Stimulated activated CD4-positive, alpha-beta T cell treated with anti-CD3 and anti-CD28 coated beads, Interleukin-4, amount 100 ng/mL, for 24 hours (primary cell): ENCODE measurements at regions not wholly inside any gene's neighbourhood (a gene's known extent, or its start where the extent isn't known, plus 50 kb on each side); places are given as distances from the start of the nearest gene placed in this dataset.
"Not testable (repeated sequence)": the region's sequence is repeated elsewhere in the genome, so short reads cannot be mapped to it uniquely, and the experiment has no call there.

Experiments
- DNase-seq: peaks from one replicate; pipeline ENCODE4 v3.0.0-alpha.2; 2020

DNA sequence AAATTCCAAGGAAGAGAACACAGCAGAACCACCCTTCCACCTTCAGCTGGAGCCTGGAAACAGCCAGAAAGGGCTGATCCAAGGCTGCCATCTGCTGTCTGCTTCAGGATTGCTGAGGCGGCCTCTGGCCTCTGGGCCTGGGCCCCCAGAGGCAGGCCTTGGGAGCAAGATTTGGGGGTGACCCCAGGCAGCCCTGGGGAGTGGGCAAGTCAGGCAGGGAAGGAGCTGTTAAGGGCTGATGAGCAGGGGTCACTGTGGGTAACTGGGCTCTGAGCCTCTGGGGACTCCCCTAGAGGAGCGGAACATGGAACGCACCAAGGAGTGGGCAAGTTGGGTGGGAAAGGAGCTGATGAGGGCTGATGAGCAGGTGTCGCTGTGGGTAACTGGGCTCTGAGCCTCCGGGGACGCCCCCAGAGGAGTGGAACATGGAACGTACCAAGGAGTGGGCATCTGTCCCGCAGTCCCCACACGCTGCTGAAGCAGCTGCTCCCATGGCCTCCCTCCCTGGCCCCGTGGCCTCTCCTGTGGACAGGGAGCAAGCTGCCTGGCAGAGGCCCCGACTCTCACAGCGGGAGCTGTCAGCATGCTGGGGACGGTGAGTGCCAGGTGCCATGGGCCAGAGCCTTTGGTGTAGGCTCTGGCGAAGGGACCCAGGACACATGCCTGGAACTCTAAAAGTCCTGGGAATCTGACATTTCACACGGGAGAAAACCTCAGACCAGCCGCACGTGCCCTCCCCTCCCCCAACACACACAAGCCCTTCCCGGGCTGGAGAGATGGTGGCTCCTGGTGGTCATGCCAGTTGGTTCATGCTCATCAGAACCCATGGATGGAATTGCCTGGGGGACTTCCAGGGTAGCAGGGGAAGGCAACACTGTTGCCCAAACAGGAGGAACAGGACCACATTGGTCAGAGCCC lies 148.8 kb downstream of the NPIPB11 start:
- not testable (repeated sequence) for DNase-seq

DNA sequence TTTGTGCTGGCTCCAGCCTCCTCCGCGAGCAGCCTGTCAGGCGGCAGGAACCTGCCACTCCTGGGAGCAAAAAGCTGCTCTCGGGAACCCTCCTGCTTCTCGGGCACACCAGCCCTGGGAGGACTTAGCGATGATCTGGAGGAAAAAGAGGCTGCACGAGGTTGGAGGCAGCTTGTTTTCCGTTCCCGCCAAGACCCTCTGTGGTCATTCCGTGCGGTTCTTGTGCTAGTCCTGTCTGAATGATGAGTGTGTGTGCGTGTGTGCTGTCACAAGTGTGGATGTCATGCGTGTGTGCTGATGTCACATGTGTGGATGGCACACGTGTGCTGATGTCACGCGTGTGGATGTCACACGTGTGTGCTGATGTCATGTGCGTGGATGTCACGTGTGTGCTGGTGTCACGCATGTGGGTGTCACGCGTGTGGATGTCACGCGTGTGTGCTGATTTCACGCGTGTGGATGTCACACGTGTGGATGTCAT lies 150.0 kb downstream of the NPIPB11 start:
- no peak for DNase-seq

DNA sequence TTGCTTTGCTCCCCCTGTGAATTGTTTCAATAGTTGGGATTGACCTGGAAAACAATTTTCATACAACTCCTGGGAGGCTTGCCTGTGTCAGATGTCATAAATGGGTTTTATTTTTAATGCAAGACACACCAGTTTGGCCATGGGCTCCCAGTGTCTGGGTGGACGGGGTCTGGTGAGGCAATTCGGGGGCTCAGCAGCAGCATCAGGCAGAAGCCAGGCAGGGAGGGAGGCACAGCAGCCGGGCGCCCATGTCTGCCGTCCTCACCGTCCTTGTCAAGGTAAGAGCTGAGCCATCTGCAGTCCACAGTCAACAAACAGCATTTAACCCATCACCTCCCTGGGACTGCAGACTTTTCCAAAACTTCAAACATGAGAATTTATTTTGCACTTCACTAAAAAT lies 150.6 kb downstream of the NPIPB11 start:
- DNase-seq, result not testable (repeated sequence)

DNA sequence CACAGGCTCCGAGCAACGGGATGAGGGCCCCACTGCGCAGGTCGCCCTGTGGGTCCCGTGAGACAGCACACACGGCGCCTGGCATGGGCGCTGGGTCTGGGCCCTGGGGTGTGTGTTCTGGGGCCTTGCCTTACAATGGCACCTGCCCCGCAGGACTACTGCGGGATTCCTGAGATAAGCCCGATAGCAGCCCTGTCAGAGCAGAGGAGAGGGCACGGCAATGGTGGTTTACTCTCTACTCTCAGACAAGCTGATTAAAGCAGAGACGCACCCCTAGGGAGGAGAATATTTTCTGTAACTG lies 151.1 kb downstream of the NPIPB11 start:
- not testable (repeated sequence) for DNase-seq

DNA sequence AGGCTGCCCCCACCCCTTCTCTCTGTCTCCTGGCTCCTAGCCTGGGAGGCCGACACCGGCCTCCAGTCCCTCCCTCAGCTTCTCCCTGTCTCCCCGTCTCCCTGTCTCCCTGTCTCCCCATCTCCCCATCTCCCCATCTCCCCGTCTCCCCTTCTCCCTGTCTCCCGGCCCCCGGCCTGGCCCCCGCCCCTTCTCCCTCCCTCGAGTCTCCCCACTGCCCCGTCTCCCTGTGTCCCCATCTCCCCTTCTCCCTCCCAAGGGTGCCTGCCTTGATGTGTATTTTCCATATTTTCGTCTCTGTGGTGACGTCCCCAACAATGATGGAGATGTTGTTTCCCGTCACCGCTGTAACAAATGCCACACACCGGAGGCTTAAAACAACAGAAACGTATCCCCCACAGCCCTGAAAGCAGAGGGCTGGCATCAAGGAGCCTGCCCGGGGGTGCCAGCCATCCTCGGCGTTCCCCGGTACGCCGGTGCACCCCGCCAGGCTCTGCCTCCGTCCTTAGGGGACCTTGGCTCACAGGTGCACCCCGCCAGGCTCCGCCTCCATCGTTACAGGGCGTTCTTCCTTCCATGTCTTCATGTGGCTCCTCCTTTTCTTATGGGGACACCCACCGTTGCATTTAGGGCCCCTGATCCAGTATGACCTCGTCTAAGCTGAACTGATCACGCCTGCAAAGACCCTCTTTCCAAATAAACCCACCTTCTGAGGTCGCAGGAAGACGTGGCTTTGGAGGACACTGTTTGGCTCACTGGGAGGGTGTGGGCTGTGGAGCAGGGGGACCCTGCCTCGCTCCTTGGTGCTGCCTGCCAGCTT lies 151.6 kb downstream of the NPIPB11 start:
- no peak for DNase-seq

DNA sequence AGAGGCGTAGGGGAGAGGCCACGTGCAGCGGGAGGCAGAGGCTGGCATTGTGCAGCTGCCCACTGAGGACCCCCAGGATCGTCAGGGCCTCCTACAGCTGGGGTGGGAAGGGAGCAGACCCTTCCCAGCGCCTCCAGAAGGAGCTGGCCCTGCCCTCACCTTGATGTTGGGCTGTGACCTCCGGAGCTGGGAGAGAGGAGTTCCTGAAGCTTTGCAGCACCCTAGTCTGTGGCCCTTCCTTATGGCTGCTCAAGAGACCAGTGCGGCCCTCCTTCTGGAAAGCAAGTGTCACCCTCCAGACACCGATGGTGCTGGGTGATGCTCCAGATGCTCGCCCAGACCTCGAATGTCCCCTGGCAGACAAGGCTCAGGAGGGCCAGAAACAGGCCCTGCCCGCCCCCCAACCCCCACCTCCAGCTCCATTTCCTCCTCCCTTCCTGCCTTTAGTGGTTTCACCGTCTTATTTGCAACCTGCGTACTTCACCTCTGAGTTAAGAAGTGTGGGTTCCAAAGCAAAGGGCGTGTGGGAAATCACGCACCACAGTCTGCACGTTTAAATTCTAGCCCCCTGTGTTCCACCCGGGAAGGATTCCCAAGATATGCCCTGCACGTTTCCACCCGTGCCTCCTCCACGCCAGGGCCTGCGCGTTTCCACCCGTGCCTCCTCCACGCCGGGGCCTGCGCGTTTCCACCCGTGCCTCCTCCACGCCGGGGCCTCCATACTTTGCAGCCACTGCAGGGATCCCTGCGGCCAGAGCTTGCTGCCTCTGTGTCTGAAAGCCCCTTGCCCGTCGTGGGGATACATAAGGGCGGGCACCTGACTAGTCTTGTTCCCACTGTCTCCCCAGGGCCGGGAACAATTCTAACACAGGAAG lies 152.6 kb downstream of the NPIPB11 start:
- DNase-seq, result not testable (repeated sequence)

DNA sequence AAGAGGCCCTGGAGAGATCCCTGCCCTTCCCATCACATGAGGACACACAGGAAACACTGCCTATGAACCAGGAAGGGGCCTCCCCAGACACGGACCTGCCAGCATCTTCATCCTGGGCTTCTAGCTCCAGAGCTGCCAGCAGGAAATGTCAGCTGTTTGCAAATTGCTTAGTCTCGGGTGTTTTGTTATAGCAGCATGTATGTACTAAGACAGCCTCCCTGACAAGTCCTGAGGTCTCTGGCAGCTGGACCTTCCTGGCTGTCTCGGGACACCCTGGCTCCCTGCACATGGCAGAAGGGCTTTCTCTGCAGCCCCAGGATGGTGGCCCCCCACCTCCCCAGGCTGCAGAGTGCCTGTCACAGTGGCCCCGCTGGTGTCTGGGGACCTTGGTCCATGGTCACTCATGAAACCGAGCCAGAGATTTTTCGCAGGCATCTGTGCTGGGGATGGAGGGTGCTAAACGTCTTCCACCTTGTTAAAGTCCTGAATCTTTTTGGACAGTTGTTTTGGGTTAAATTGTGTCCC lies 153.4 kb downstream of the NPIPB11 start:
- not testable (repeated sequence) for DNase-seq

DNA sequence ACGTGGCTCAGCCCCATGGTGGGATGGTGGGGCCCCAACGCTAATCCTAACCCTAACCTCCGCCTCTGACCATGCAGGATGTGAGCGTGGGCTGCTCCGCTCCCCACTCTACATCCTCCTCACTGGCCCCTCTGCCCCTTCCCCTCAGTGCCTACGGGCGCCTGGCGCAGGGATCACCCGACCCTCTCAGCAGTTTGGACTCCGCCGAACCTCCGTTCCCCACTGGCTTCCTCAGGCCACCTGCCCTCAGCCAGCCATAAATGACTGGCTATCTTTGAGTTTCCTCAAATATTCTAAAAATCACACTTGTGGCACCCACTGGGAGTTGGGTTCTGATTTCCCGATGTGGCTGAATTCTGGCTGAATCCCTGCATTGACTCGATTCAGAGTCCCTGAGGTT lies 154.2 kb downstream of the NPIPB11 start:
- DNase-seq, result not testable (repeated sequence)

DNA sequence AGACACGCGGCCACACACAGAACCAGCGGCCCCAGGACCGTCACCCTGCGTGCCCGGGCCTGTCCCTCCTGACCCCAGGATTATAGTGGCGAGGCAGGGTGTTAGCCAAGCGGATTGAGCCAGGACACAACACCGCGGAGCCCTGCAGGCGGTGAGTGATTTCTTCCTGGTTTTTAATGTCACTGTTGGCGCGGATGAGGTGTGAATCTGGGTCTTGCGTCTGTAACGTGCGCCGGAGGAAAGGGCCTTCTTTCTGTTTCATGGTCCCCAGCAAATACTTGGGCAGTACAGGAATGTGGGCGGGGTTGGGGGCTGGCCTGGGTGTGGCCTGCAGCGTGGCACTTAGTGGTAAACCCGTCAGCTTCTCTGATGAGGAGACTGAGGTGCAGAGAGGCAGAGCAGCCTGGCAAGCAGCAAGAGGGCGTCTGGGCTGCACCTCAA lies 154.9 kb downstream of the NPIPB11 start:
- not testable (repeated sequence) for DNase-seq

DNA sequence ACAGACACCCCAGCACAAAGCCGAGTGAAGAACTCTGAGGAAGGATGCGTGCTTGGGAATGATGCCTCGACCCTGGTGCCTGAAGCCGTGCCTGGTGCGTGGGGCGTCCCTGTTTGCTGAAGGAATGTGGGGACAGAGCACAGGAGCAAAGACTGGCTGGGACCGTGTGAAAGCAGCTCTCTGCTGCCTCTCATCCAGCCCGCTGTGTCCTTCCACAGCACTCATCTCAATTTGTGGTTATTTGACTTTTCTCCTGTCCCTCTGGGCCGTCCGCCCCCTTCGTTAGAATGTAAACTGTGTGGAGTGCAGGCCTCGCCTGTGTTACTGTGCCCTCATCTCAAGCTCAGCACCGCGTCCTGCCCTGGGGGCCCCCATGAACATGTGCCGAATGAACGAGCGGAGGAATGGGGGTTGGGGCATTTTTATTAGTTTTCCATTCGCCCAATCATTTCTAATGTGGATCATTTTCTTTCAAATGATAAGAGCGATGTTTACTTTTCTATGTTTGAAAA lies 155.5 kb downstream of the NPIPB11 start:
- DNase-seq, result not testable (repeated sequence)

DNA sequence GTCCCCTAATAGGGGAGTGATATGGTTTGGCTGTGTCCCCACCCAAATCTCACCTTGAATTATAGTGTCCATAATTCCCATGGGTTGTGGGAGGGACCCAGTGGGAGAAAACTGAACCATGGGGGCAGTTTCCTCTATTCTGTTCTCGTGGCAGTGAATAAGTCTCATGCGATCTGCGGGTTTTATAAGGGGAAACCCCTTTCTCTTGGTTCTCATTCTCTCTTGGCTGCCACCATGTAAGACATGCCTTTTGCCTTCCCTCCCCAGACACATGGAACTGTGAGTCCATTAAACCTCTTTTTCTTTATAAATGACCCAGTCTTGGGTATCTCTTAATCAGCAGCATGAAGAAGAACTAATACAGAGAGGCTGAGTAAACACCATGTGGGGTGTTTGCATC lies 156.0 kb downstream of the NPIPB11 start:
- DNase-seq, result not testable (repeated sequence)

DNA sequence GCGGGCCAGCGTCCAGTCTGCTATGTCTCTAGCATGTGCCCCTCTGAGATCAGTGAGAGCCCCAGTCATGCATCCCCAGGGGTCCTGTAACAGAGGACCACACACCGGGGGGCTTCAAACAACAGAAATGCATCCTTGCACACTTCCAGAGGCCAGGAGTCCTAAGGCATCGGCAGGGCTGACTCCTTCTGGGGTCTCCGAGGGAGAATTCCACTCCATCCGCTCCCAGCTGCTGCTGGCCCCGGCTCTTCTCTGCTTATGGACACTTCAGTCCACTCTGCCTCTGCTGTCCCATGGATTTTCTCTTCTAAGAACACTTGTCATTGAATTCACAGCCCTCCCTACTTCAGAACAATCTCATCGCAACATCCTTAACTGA lies 157.6 kb downstream of the NPIPB11 start:
- DNase-seq, result not testable (repeated sequence)

DNA sequence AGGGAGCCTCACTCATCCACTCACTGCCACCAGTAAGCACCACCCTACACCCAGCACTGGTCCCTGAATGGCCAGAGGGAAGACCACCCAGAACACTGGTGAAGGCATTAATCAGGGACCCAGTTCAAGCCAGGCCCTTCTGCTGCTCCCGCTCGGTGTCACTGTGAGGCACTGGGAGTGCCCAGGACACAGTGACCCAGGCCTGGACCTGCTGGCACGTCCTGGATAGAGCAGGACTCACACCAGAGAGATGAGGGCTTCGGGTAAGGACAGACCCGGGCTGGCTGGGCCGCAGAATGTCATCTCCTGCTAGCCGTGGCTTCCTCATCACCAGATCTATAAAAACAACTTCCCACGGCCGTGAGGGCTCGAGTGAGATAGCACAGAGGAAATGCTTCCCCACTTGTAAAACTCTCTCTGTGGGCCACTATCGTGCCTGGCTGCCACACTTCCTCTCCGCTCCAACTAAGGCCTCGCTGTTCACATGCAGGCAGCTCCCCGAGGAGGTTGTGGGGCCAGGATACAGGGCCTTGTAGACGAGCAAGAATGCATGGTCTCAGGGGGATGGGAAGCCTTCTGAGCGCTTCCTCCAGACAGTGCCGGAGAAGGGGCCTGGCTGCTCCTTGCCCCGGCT lies 158.1 kb downstream of the NPIPB11 start:
- DNase-seq, result not testable (repeated sequence)

DNA sequence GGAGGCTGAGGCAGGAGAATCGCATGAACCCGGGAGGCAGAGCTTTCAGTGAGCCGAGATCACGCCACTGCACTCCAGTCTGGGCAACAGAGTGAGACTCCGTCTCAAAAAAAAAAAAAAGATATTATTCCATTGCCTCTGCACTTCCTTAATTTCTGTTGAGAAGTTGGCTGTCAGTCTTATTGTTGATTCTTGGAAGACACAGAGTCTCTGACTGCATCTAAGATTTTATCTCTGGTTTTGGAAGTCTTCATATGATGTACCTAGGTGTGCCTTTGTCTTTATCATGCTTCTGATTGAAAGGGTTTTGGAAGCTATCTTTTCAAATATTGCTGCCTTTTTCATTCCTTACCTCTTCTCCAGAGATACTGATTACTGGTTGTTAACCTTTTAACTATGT lies 160.4 kb downstream of the NPIPB11 start:
- DNase-seq, result not testable (repeated sequence)

DNA sequence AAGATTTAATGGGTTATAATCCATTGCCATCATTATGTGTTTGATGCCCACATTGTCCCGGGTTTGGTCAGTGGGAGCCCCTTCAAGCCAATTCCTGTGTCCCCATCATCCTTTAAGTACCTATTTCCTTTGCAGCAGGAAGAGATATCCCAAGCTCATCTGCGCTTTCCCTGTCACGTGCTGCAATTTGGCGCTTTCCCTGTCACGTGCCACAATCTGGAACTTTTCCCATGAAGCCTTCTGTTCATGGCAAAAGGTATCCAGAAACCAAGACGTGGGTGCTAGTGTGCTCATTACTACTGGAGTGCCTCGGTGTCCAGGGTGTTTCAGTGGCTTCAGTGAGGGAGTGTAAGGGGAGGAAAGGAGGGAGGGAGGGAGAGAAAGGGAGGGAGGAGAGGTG lies 168.5 kb downstream of the NPIPB11 start:
- DNase-seq, result no peak

DNA sequence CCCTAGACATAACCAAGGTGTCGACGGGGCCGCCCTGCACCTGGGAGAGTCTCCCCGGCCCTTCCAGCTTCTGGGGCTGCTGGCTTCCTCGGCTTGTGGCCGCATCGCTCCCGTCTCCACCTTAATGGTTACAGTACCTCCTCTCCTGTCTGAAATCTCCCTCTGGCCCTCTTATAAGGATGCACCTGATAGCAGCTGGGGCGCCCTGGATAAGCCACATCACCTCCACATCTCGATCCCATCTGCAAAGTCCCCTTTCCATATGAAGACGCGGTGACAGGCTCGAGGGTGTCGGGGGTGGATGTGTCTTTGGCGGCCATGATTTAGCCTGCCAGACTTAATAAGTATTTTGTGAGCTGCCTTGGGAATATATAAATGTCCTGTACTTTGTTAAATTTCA lies 169.0 kb downstream of the NPIPB11 start:
- DNase-seq, result not testable (repeated sequence)

DNA sequence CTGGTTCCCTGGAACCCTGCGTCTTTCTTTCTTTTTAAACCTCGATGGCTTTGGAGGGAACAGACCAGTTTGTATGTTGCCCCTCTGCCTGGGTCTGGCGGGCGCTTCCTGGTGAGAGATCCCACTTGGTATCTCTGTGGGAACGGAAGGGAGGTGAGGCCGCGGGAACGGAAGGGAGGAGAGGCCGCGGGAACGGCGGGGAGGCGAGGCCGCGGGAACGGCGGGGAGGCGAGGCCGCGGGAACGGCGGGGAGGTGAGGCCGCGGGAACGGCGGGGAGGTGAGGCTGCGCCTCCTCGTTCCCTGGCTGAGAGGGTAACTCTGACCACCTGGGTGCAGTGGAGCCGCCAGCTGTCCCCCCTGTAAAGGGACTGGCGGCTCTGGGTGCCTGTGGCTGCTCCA lies 169.5 kb downstream of the NPIPB11 start:
- DNase-seq, result not testable (repeated sequence)

DNA sequence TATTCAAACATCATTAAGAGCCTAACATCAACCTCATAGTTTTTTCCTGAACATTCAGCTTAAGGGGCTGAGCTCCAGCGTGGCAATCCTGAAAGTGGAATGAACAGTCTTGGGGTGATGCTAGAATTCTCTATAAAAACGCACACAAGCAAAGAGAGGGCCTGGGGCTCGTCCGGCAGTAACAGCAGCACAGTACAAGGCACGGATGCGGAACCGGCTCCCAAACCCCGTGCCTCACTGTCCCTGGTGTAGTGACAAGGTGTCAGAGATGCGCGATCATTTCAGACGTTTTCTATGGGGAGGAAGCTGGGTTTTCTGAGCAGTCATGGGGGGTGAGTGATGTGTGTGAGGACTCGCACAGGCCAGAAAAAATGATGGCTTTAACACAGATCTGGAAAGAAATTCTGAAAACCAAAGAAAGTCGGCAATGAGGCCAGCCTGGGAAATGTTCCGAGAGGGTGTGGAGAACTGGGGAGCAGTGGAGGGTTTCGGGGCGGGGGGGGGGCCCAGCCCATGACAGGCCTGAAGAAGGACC lies 170.6 kb downstream of the NPIPB11 start:
- DNase-seq, result not testable (repeated sequence)

DNA sequence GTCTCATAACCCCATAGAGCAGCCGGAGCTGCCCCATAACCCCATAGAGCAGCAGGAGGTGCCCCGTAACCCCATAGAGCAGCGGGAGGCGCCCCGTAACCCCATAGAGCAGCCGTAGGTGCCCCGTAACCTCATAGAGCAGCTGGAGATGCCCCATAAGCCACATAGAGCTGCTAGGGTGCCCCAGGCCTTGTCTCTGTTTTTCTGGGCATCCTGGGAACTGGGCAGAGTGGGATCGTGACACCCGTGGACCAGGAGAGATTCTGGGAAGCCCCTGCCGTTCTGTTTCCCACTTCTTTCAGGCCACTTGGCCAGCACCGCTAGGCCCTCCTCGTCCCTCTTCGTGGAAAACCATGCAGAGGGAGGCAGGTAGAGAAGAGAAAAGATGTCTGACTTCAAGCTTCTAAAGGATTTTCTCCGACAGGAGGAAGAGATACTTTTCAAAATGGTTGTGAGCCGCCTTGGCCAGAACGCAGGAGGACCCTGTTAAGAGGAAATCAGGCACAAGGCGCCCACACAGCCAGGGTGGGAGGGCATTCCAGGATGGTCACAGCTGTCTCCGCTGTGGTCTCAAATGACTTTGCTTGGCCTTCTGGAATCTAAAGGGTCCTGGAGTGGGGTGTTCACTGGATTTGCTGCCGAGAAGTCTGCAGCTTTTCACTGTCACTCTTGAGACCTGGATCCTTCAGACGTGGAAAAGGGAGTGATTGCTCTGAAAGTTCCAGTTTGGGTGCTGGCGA lies 171.8 kb downstream of the NPIPB11 start:
- not testable (repeated sequence) for DNase-seq

DNA sequence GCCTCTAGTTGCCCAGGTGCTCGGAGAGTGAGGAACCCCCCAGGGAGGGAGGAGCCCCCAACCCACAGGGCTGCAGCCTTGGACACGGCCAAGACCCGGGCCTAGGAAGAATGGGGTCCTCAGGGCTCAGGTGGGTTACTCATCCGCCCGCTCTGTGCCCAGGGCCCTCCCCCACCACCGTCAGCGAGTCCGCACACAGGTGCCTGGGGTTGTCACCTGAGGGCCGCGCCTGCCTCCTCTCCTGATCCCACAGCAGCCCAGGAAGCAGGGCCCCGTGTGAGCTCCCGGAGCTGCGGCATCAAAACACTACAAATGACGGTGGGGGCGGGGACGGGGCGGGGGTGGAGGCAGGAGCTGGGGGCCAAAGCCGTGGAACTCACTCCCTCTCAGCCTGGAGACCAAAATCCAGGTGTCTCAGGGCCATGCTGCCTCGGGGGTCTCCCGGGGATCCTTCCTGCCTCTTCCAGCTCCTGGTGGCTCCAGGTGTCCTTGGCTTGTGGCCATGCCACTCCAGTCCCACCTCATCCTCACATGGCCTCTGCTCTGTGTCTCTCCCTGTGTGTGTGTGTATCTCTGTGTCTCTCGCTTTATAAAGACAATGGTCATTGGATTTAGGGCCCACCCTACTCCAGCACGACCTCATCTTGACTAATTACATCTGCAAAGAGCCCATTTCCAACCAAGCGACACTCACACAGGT lies 172.7 kb downstream of the NPIPB11 start:
- DNase-seq, result not testable (repeated sequence)
